Cardiac muscle cell (in vitro differentiated cells and primary cell): ENCODE measurements at regions not wholly inside any gene's neighbourhood (a gene's known extent, or its start where the extent isn't known, plus 50 kb on each side); places are given as distances from the start of the nearest gene placed in this dataset.
A peak's percentile ranks its signal among the peaks of the same experiment; 100 is the strongest.

Source experiments
- DNase-seq, 2 donors: peaks; one replicate each; pipeline versions ENCODE4 v3.0.0 to v3.0.0-alpha.2; 2010 to 2017; ENCODE audit warnings: low read depth in 1 of 2, low spot score in 1 of 2
- H3K27ac ChIP-seq: fragments of 200-600 bp; sonication (generic); 2 replicates; pipeline ENCODE4 v1.5.1; 2016
- H3K27me3 ChIP-seq: fragments of 200-600 bp; sonication (generic); 2 replicates; pipeline ENCODE4 v1.6.0; 2016; ENCODE audit warnings: control low read depth
- H3K36me3 ChIP-seq: fragments of 200-600 bp; sonication (generic); 2 replicates; pipeline ENCODE4 v1.5.1; 2016; ENCODE audit warnings: control low read depth
- H3K4me1 ChIP-seq: fragments of 200-600 bp; sonication (generic); 2 replicates; pipeline ENCODE4 v1.8.1; 2017; ENCODE audit warnings: low read depth, mild to moderate bottlenecking, mixed run types
- H3K4me3 ChIP-seq: fragments of 200-600 bp; sonication (generic); 2 replicates; pipeline ENCODE4 v1.5.1; 2016; ENCODE audit warnings: mild to moderate bottlenecking
- H3K9me3 ChIP-seq: fragments of 200-600 bp; sonication (generic); 2 replicates; pipeline ENCODE4 v1.5.1; 2017; ENCODE audit warnings: low read depth, mild to moderate bottlenecking, control low read depth
- TF ChIP-seq, protein P1 (sequence below): IDR thresholded peaks from 2 replicates; pipeline ENCODE4 v1.5.1; 2012; ENCODE audit warnings: low read depth, mild to moderate bottlenecking, low read length

DNA sequence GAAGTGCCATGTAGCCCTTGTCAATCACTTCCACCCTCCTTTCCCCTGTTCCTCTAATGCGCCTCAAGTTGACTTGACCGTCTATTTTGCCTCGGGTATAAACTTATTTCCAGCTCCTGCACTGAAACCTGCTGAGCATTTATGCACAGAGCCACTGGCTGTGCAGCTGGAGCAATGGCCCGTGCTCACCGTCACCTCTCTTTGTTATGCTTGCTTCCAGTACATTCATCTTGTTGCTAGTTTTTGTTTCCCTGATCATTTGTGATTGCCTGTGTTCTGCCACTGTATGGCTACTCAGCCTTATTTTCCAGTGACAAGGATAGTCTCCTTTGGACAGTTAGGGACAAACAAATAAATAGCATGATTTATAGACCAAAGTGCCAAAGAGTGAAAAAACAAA, 183.1 kb upstream of the C9orf72 start:
- Histone ChIP-seq H3K4me3 (no peak overlapping the region), H3K9me3 (no peaks in the 10 kb centered on the region), H3K27ac (no peak overlapping the region), H3K4me1 (no peaks in the 10 kb centered on the region), H3K36me3 (no peaks in the 10 kb centered on the region), H3K27me3 (no peaks in the 10 kb centered on the region)
- TF ChIP-seq, protein P1, sequence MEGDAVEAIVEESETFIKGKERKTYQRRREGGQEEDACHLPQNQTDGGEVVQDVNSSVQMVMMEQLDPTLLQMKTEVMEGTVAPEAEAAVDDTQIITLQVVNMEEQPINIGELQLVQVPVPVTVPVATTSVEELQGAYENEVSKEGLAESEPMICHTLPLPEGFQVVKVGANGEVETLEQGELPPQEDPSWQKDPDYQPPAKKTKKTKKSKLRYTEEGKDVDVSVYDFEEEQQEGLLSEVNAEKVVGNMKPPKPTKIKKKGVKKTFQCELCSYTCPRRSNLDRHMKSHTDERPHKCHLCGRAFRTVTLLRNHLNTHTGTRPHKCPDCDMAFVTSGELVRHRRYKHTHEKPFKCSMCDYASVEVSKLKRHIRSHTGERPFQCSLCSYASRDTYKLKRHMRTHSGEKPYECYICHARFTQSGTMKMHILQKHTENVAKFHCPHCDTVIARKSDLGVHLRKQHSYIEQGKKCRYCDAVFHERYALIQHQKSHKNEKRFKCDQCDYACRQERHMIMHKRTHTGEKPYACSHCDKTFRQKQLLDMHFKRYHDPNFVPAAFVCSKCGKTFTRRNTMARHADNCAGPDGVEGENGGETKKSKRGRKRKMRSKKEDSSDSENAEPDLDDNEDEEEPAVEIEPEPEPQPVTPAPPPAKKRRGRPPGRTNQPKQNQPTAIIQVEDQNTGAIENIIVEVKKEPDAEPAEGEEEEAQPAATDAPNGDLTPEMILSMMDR: no peak
- DNase-seq: no peak

DNA sequence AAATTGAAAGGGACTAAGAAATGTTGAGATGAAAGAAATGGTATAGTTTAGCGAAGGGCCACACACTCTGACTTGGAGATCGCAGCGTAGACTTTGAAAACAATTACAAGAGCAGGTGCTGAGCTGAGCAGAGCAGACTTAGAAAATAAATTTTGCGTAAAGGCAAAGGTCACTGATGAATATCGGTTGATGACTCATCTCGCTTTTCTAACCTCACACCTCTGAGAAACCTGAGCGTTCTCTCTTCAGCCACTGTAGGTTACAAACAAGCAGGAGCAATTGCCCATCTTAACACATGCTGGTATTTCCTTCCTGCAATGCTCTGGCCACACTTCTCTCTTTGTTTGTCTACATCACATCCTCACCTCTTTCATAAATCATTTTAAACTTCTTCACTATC, 190.6 kb upstream of the C9orf72 start:
- DNase-seq: no peak
- Histone ChIP-seq H3K27ac (no peak overlapping the region), H3K27me3 (no peaks in the 10 kb centered on the region), H3K36me3 (no peaks in the 10 kb centered on the region), H3K9me3 (no peaks in the 10 kb centered on the region), H3K4me3 (no peak overlapping the region), H3K4me1 (no peaks in the 10 kb centered on the region)
- TF ChIP-seq, protein P1: no peak

DNA sequence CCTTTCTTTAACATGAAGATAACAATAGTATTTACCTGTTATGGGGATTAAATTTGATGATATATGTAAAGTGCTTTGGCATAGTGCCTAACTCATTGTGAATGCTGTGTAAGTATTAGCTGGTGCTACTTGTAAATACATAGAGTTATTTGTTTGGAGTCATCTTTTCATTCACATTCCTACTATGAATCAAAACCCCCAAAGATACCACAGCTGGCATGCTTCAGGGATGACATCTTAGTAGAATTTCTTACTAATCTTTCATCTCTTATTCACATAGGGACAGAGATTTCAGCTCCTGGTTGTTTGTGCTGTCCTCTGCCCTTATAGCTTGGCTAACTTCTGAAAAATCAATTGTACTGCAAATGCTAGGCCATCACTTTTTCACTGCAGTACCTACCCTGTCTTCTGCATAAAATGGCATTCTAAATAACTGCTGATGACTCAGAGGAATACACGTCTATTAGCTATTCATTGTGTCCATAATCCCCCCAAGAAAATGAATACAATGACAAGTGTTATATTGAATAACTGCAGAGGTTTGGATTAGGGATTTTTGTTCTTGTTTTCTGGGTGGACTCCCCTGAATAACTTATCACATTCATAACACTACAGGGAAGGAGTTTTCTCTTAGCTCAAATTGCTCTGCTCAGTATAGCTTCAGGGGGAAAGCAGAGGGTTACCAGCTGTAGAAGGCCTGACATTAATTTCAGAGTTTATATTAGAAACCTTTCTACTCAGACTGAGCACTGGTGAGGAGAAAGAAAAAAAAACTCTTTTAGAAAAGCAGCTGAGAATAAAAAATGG, 192.2 kb upstream of the C9orf72 start:
- no peaks in the 10 kb centered on the region for H3K27me3 ChIP-seq
- H3K36me3 ChIP-seq: no peaks in the 10 kb centered on the region
- no peak overlapping the region for H3K4me3 ChIP-seq
- TF ChIP-seq, protein P1: no peak
- no peaks in the 10 kb centered on the region for H3K9me3 ChIP-seq
- H3K27ac ChIP-seq: no peak overlapping the region
- no peaks in the 10 kb centered on the region for H3K4me1 ChIP-seq
- peak in 1 of 2 donors; percentile 9 for DNase-seq

DNA sequence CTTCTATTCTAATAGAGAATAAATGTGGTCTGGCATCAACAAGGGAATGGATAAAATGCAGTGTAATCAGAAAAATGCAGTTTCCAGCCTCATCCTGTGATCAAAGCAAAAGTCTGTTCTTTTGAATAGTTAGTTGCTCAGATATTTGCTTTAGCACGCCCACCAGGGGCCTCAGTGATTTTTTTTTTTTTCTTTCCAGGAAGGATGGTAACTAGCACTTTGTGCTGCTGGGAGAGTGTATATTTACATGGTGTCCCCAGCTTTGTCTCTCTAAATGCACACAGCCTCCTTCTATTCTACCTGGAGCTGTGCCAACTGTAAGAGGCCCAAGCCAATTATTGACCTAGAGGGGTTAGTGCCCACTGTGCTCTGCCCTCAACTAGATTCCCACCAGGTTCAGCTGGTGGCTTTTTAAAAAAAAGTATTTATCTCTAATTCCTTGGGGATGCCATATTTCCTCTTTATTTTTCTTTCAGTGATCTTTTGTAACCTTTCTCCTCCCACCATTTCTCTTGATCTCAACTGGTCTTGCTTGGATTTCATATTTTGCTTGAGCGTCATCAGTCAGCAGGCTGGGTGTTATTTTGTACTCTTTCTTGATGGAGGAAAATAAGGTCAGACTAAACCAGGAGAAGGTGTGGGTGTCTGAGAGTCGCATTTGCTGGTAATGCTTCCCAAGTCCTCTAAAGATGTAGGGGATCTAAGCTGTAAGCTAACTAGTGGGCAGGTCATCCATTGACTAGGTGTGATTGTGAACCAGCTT, 193.0 kb upstream of the C9orf72 start:
- no peak overlapping the region for H3K27ac ChIP-seq

DNA sequence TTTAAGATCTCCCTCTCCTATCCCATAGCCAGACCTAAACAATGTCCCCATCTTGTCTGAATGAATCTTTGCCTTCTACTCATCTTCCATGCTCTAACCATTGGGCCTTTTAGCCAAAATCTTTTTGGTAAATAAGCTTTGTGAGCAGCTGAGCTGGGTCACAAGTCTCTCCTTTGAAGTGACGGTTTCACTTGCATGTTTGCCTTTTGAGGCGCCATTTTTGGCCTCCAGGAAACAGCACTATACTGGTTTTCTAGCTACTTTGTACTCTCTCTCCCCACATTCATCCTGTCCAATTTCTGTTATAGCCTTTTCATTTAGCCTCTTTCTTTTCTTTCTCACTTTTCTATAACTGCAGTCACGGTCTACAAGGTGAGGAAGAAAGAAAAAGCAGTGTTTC, 195.5 kb upstream of the C9orf72 start:
- Histone ChIP-seq H3K27ac (no peak overlapping the region), H3K4me3 (no peak overlapping the region), H3K27me3 (no peaks in the 10 kb centered on the region), H3K36me3 (no peaks in the 10 kb centered on the region), H3K9me3 (no peaks in the 10 kb centered on the region), H3K4me1 (no peaks in the 10 kb centered on the region)
- TF ChIP-seq, protein P1: no peak
- DNase-seq: no peak

More for the DNA sequence above, 193.0 kb upstream of the C9orf72 start:
- DNase-seq: peak in 1 of 2 donors; percentile 25
- TF ChIP-seq, protein P1: no peak
- no peaks in the 10 kb centered on the region for H3K4me1 ChIP-seq
- H3K4me3 ChIP-seq: no peak overlapping the region
- H3K36me3 ChIP-seq: no peaks in the 10 kb centered on the region
- no peaks in the 10 kb centered on the region for H3K27me3 ChIP-seq
- H3K9me3 ChIP-seq: no peaks in the 10 kb centered on the region
